ENCODE measurements at regions not wholly inside any gene's neighbourhood (a gene's known extent, or its start where the extent isn't known, plus 50 kb on each side); places are given as distances from the start of the nearest gene placed in this dataset.

GRCh38 chr3:166285001-166285400, 447.8 kb upstream of the BCHE start:
- Histone ChIP-seq H4K20me1 (ENCODE audit: insufficient read depth) (no peaks in the 10 kb centered on the region), H3K36me3 (replicated peaks in 1 of 2; ENCODE audit: control insufficient read depth in 1 of 2, insufficient read depth in 2 of 2, low read length in 1 of 2) (no peaks in the 10 kb centered on the region), H3K27ac (ENCODE audit: low read depth in 2 of 2, low read length in 1 of 2) (no peak overlapping the region), H3K9ac (no peak overlapping the region), H3K9me2 (no peaks in the 10 kb centered on the region), H2AFZ (ENCODE audit: low read depth) (no peak overlapping the region), H3K4me3 (ENCODE audit: low read depth in 2 of 2, low read length in 1 of 2) (no peak overlapping the region), H3K4me1 (ENCODE audit: control insufficient read depth in 1 of 2, insufficient read depth in 2 of 2, low read depth in 1 of 2, low read length in 1 of 2) (no peaks in the 10 kb centered on the region), H3K79me2 (ENCODE audit: insufficient read depth) (no peaks in the 10 kb centered on the region), H3K27me3 (ENCODE audit: insufficient read depth) (no peaks in the 10 kb centered on the region), H3K4me2 (no peak overlapping the region), H3F3A (replicated peaks; ENCODE audit: insufficient read depth) (no peaks in the 10 kb centered on the region), H3K9me3 (no peaks in the 10 kb centered on the region)
- ChIA-PET CTCF (no interaction called here), POLR2A (no interaction called here)
- WGBS (ENCODE audit: low lambda C conversion rate), result 0% methylated on average over 2 of the region's 2 CpGs
- no peak for TF ChIP-seq SMC3 (IDR thresholded peaks at IDR 0.05; ENCODE audit: low read depth, low read length)
- no peak for TF ChIP-seq IRF3 (IDR thresholded peaks at IDR 0.05; ENCODE audit: low read depth, low read length)
- TF ChIP-seq TCF12 (IDR thresholded peaks at IDR 0.05), result no peak
- no peak for TF ChIP-seq POLR2AphosphoS5 (IDR thresholded peaks at IDR 0.05; ENCODE audit: low read depth, low read length)
- no peak for TF ChIP-seq GATA2 (CRISPR knock-in tag; IDR thresholded peaks at IDR 0.05)
- no peak for TF ChIP-seq EZH2phosphoT487 (IDR thresholded peaks at IDR 0.05; ENCODE audit: borderline replicate concordance, low read depth)
- TF ChIP-seq ELF1 (IDR thresholded peaks at IDR 0.05), result no peak
- TF ChIP-seq YY1 (IDR thresholded peaks at IDR 0.05; ENCODE audit: low read depth), result no peak
- TF ChIP-seq CHD2 (IDR thresholded peaks at IDR 0.05; ENCODE audit: low read length, partially characterized antibody), result no peak
- no peak for TF ChIP-seq TEAD4 (IDR thresholded peaks at IDR 0.05; ENCODE audit: borderline replicate concordance, insufficient read depth)
- TF ChIP-seq ZBTB33 (IDR thresholded peaks at IDR 0.05; ENCODE audit: borderline replicate concordance, low read depth), result no peak
- DNase-seq, result no peak

DNA sequence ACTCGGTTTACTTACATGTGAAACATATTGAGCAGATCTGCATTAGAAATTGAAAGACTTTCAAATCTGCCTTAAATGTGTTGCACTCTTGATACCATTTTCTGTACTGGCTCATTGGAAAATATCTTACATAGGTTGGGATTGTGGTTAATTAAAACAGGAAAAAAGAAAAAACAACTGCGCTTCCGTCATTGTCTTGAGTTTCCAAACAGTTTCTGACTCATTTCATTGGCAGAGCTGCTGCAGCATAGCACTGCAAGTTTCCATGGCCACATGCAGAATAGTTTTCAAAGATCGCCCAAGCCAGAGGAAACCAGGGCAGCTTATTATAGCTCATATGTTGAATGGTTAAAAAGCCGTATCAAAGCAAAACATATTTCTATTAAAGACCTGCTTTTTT, 446.6 kb upstream of the BCHE start:
- Histone ChIP-seq H3K27ac (ENCODE audit: low read depth in 2 of 2, low read length in 1 of 2) (no peak overlapping the region), H3K9me2 (no peaks in the 10 kb centered on the region), H3K9ac (no peak overlapping the region), H3K9me3 (no peaks in the 10 kb centered on the region), H3K36me3 (replicated peaks in 1 of 2; ENCODE audit: control insufficient read depth in 1 of 2, insufficient read depth in 2 of 2, low read length in 1 of 2) (no peaks in the 10 kb centered on the region), H3K79me2 (ENCODE audit: insufficient read depth) (no peaks in the 10 kb centered on the region), H4K20me1 (ENCODE audit: insufficient read depth) (no peaks in the 10 kb centered on the region), H3K4me2 (peak overlapping the region; percentile 35; the same call in 1 of the 2 replicates), H3F3A (replicated peaks; ENCODE audit: insufficient read depth) (no peaks in the 10 kb centered on the region), H2AFZ (ENCODE audit: low read depth) (no peak overlapping the region), H3K4me3 (ENCODE audit: low read depth in 2 of 2, low read length in 1 of 2) (no peak overlapping the region; a peak in 1 of 4 replicates), H3K4me1 (ENCODE audit: control insufficient read depth in 1 of 2, insufficient read depth in 2 of 2, low read depth in 1 of 2, low read length in 1 of 2) (no peaks in the 10 kb centered on the region), H3K27me3 (ENCODE audit: insufficient read depth) (no peaks in the 10 kb centered on the region)
- ChIA-PET POLR2A (no interaction called here), CTCF (no interaction called here)
- no peak for DNase-seq
- TF ChIP-seq MXI1 (IDR thresholded peaks at IDR 0.05; ENCODE audit: low read depth, low read length) (no peak), RCOR1 (IDR thresholded peaks at IDR 0.05; ENCODE audit: low read length) (no peak), FOSL2 (IDR thresholded peaks at IDR 0.05; ENCODE audit: borderline replicate concordance, low read depth) (0 out of 2 replicates have a peak, but pooled peaks have one; percentile 16)
- 36% methylated on average over 5 of the region's 5 CpGs for WGBS (ENCODE audit: low lambda C conversion rate)
